Liver (tissue), 8 donors: ENCODE measurements at regions not wholly inside any gene's neighbourhood (a gene's known extent, or its start where the extent isn't known, plus 50 kb on each side); places are given as distances from the start of the nearest gene placed in this dataset.
A peak's percentile ranks its signal among the peaks of the same experiment; 100 is the strongest.

Experiments
- DNase-seq: peaks from one replicate; pipeline ENCODE4 v3.0.0-alpha.2; 2017; ENCODE audit warnings: low spot score
- H3K27ac ChIP-seq, 2 donors: one replicate each; pipeline ENCODE4 v1.7.0; 2013; ENCODE audit warnings: inconsistent platforms in 2 of 2, low read length in 2 of 2, control low read depth in 1 of 2, low read depth in 1 of 2, mild to moderate bottlenecking in 1 of 2
- H3K27me3 ChIP-seq, 4 donors: one replicate each; pipeline versions ENCODE4 v1.6.1 to v1.7.0; 2013; ENCODE audit warnings: low read length in 3 of 4, inconsistent platforms in 1 of 4, mild to moderate bottlenecking in 1 of 4, moderate library complexity in 1 of 4; ENCODE audit not compliant: control insufficient read depth in 4 of 4, insufficient read depth in 4 of 4
- H3K36me3 ChIP-seq, 4 donors: one replicate each; pipeline versions ENCODE4 v1.6.1 to v1.7.0; 2013; ENCODE audit warnings: low read length in 3 of 4, mild to moderate bottlenecking in 3 of 4, low read depth in 1 of 4, moderate library complexity in 1 of 4; ENCODE audit not compliant: control insufficient read depth in 4 of 4, insufficient read depth in 3 of 4
- H3K4me1 ChIP-seq, 4 donors: one replicate each; pipeline versions ENCODE4 v1.6.1 to v1.7.0; 2013; ENCODE audit warnings: low read length in 3 of 4, mild to moderate bottlenecking in 3 of 4, moderate library complexity in 1 of 4; ENCODE audit not compliant: control insufficient read depth in 4 of 4, insufficient read depth in 4 of 4
- H3K4me3 ChIP-seq, 3 donors: one replicate each; pipeline versions ENCODE4 v1.6.1 to v1.7.0; 2013; ENCODE audit warnings: low read length in 3 of 3, control low read depth in 1 of 3, low read depth in 1 of 3, mild to moderate bottlenecking in 1 of 3
- H3K9ac ChIP-seq, 2 donors: one replicate each; pipeline ENCODE4 v1.7.0; 2013; ENCODE audit warnings: low read length in 2 of 2, mild to moderate bottlenecking in 2 of 2, moderate library complexity in 2 of 2, control low read depth in 1 of 2, low read depth in 1 of 2
- H3K9me3 ChIP-seq, 4 donors: one replicate each; pipeline versions ENCODE4 v1.6.1 to v1.7.0; 2013; ENCODE audit warnings: low read length in 3 of 4; ENCODE audit not compliant: control insufficient read depth in 4 of 4
- EGR1 ChIP-seq, 2 donors: IDR thresholded peaks; 2 replicates each; pipeline ENCODE4 v1.6.1; 2016 to 2018; ENCODE audit warnings: antibody characterized with exemption in 2 of 2, low read depth in 2 of 2
- FOXA1 ChIP-seq: IDR thresholded peaks from 2 replicates; pipeline ENCODE4 v1.6.1; 2016; ENCODE audit warnings: antibody characterized with exemption
- FOXA2 ChIP-seq: IDR thresholded peaks from 2 replicates; pipeline ENCODE4 v1.6.1; 2016; ENCODE audit warnings: antibody characterized with exemption
- GABPA ChIP-seq, 2 donors: IDR thresholded peaks in 1 of 2; conservative IDR thresholded peaks in 1 of 2; 2 replicates each; pipeline ENCODE4 v1.6.1; 2016; ENCODE audit warnings: antibody characterized with exemption in 2 of 2, mild to moderate bottlenecking in 1 of 2, moderate library complexity in 1 of 2
- HNF4A ChIP-seq, 2 donors: conservative IDR thresholded peaks; 2 replicates each; pipeline ENCODE4 v1.6.1; 2016; ENCODE audit warnings: antibody characterized with exemption in 2 of 2, mild to moderate bottlenecking in 2 of 2
- HNF4G ChIP-seq: IDR thresholded peaks from 2 replicates; pipeline ENCODE4 v1.6.1; 2016; ENCODE audit warnings: antibody characterized with exemption
- JUND ChIP-seq, 2 donors: IDR thresholded peaks; 2 replicates each; pipeline ENCODE4 v1.6.1; 2016; ENCODE audit warnings: antibody characterized with exemption in 2 of 2
- NR2F2 ChIP-seq: IDR thresholded peaks from 2 replicates; pipeline ENCODE4 v1.6.1; 2016; ENCODE audit warnings: antibody characterized with exemption
- RAD21 ChIP-seq, 2 donors: IDR thresholded peaks; 2 replicates each; pipeline ENCODE4 v1.6.1; 2016; ENCODE audit warnings: antibody characterized with exemption in 2 of 2, mild to moderate bottlenecking in 2 of 2
- RXRA ChIP-seq, 2 donors: IDR thresholded peaks; 2 replicates each; pipeline ENCODE4 v1.6.1; 2017 to 2018; ENCODE audit warnings: antibody characterized with exemption in 2 of 2, mild to moderate bottlenecking in 1 of 2
- SP1 ChIP-seq: IDR thresholded peaks from 2 replicates; pipeline ENCODE4 v1.6.1; 2018; ENCODE audit warnings: antibody characterized with exemption, mild to moderate bottlenecking
- TAF1 ChIP-seq: conservative IDR thresholded peaks from 2 replicates; pipeline ENCODE4 v1.6.1; 2016; ENCODE audit warnings: antibody characterized with exemption, mild to moderate bottlenecking
- YY1 ChIP-seq: IDR thresholded peaks from 2 replicates; pipeline ENCODE4 v1.6.1; 2016; ENCODE audit warnings: antibody characterized with exemption, mild to moderate bottlenecking
- WGBS: extraction: QIAGEN DNeasy Blood & Tissue Kit; methylation state at CpG from one replicate; pipeline ENCODE4 v1.1.7; 2013; 5-methylcytosine and 5-hydroxymethylcytosine counted together
- TF ChIP-seq, protein P1 (sequence below): IDR thresholded peaks from 2 replicates; pipeline ENCODE4 v1.6.1; 2016; ENCODE audit warnings: antibody characterized with exemption
- TF ChIP-seq, protein P2 (sequence below): IDR thresholded peaks from 2 replicates; pipeline ENCODE4 v1.6.1; 2016; ENCODE audit warnings: antibody characterized with exemption, mild to moderate bottlenecking
- TF ChIP-seq, protein P3 (sequence below): IDR thresholded peaks from 2 replicates; pipeline ENCODE4 v1.6.1; 2016; ENCODE audit warnings: antibody characterized with exemption
- TF ChIP-seq, protein P4 (sequence below): fragments of 150-350 bp; IDR thresholded peaks from 2 replicates; pipeline ENCODE4 v1.5.1; 2017; ENCODE audit warnings: improper control_type of control experiment, low read depth, low read length; ENCODE audit not compliant: missing input control
- TF ChIP-seq, protein P5 (sequence below): IDR thresholded peaks from 2 replicates; pipeline ENCODE4 v1.6.1; 2016; ENCODE audit warnings: antibody characterized with exemption
- donor health status: healthy.
- donor health status: healthy.
- donor health status: healthy.
- donor health status: healthy.
- donor health status: healthy.

DNA sequence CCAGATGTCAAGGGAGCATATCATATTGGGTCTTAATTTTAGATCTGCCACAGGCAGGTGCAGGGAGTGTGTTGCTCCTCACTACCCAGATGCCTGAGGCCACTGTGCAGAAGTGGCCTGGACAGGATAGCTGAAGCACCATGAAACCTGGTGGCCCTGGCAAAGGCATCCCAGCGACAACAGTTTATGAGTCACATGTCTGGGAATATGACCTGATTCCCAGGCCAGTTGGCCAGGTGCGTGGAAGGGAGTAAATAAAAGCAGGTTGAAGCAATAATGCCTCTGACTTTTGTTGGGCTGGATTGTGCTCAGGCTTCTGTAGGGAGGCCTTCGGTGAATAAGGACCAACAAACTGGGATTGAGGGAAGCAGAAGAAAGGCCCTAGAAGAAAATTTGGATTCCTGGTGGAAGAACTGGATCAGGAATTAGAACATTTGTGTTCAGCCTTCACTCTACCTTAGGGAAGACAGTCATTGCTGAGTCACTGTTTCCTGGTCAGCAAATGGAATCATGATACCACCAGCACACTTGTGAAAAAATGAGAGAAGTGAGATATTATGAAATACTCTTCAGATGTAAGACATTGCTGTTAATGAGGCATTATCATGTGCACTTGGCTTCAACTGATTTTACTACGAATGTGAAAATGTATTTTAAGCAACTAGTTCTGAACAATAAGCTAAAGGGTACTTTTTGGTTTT is 78.4 kb upstream of the ZNF516 start:
- no peak overlapping the region for H3K4me3 ChIP-seq
- peaks cover 0 to 5% (median 1%) of the 10 kb centered on the region in 4 donors for H3K4me1 ChIP-seq
- peak overlapping the region in 1 of 2 donors; percentile 53 for H3K27ac ChIP-seq
- WGBS: 47% methylated on average over 4 of the region's 4 CpGs
- no peaks in the 10 kb centered on the region for H3K27me3 ChIP-seq
- H3K9me3 ChIP-seq: no peaks in the 10 kb centered on the region
- no peak overlapping the region for H3K9ac ChIP-seq
- no peaks in the 10 kb centered on the region for H3K36me3 ChIP-seq
- DNase-seq: no peak
- TF ChIP-seq HNF4G (no peak), JUND (IDR thresholded peaks at IDR 0.05) (peak in 1 of 2 donors; percentile 49), FOXA1 (no peak), RAD21 (IDR thresholded peaks at IDR 0.05) (peak; percentile 43 to 46), EGR1 (IDR thresholded peaks at IDR 0.05; ENCODE audit: low read depth in 2 of 2) (peak in 1 of 2 donors; percentile 16), FOXA2 (peak; percentile 66), GABPA (IDR thresholded peaks at IDR 0.05 in 1 of 2, conservative IDR thresholded peaks at IDR 0.05 in 1 of 2) (peak in 1 of 2 donors; percentile 13), RXRA (IDR thresholded peaks at IDR 0.05) (peak; percentile 70 to 84), YY1 (peak; percentile 69), SP1 (peak; percentile 48), HNF4A (conservative IDR thresholded peaks at IDR 0.05) (peak; percentile 54 to 71), TAF1 (no peak), NR2F2 (no peak)
- TF ChIP-seq, protein P1, sequence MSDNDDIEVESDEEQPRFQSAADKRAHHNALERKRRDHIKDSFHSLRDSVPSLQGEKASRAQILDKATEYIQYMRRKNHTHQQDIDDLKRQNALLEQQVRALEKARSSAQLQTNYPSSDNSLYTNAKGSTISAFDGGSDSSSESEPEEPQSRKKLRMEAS: peak; percentile 75
- TF ChIP-seq, protein P2, sequence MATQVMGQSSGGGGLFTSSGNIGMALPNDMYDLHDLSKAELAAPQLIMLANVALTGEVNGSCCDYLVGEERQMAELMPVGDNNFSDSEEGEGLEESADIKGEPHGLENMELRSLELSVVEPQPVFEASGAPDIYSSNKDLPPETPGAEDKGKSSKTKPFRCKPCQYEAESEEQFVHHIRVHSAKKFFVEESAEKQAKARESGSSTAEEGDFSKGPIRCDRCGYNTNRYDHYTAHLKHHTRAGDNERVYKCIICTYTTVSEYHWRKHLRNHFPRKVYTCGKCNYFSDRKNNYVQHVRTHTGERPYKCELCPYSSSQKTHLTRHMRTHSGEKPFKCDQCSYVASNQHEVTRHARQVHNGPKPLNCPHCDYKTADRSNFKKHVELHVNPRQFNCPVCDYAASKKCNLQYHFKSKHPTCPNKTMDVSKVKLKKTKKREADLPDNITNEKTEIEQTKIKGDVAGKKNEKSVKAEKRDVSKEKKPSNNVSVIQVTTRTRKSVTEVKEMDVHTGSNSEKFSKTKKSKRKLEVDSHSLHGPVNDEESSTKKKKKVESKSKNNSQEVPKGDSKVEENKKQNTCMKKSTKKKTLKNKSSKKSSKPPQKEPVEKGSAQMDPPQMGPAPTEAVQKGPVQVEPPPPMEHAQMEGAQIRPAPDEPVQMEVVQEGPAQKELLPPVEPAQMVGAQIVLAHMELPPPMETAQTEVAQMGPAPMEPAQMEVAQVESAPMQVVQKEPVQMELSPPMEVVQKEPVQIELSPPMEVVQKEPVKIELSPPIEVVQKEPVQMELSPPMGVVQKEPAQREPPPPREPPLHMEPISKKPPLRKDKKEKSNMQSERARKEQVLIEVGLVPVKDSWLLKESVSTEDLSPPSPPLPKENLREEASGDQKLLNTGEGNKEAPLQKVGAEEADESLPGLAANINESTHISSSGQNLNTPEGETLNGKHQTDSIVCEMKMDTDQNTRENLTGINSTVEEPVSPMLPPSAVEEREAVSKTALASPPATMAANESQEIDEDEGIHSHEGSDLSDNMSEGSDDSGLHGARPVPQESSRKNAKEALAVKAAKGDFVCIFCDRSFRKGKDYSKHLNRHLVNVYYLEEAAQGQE: no peak
- TF ChIP-seq, protein P3, sequence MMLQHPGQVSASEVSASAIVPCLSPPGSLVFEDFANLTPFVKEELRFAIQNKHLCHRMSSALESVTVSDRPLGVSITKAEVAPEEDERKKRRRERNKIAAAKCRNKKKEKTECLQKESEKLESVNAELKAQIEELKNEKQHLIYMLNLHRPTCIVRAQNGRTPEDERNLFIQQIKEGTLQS: no peak
- TF ChIP-seq, protein P4, sequence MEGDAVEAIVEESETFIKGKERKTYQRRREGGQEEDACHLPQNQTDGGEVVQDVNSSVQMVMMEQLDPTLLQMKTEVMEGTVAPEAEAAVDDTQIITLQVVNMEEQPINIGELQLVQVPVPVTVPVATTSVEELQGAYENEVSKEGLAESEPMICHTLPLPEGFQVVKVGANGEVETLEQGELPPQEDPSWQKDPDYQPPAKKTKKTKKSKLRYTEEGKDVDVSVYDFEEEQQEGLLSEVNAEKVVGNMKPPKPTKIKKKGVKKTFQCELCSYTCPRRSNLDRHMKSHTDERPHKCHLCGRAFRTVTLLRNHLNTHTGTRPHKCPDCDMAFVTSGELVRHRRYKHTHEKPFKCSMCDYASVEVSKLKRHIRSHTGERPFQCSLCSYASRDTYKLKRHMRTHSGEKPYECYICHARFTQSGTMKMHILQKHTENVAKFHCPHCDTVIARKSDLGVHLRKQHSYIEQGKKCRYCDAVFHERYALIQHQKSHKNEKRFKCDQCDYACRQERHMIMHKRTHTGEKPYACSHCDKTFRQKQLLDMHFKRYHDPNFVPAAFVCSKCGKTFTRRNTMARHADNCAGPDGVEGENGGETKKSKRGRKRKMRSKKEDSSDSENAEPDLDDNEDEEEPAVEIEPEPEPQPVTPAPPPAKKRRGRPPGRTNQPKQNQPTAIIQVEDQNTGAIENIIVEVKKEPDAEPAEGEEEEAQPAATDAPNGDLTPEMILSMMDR: no peak
- TF ChIP-seq, protein P5, sequence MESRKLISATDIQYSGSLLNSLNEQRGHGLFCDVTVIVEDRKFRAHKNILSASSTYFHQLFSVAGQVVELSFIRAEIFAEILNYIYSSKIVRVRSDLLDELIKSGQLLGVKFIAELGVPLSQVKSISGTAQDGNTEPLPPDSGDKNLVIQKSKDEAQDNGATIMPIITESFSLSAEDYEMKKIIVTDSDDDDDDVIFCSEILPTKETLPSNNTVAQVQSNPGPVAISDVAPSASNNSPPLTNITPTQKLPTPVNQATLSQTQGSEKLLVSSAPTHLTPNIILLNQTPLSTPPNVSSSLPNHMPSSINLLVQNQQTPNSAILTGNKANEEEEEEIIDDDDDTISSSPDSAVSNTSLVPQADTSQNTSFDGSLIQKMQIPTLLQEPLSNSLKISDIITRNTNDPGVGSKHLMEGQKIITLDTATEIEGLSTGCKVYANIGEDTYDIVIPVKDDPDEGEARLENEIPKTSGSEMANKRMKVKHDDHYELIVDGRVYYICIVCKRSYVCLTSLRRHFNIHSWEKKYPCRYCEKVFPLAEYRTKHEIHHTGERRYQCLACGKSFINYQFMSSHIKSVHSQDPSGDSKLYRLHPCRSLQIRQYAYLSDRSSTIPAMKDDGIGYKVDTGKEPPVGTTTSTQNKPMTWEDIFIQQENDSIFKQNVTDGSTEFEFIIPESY: no peak
